Neural progenitor cell (in vitro differentiated cells): ENCODE measurements at regions not wholly inside any gene's neighbourhood (a gene's known extent, or its start where the extent isn't known, plus 50 kb on each side); places are given as distances from the start of the nearest gene placed in this dataset.
A peak's percentile ranks its signal among the peaks of the same experiment; 100 is the strongest.

Experiments used
- DNase-seq: peaks from one replicate; pipeline ENCODE4 v3.0.0-alpha.2; 2016; ENCODE audit warnings: low spot score
- H2AFZ ChIP-seq: fragments of 200-600 bp; sonication (generic); replicated peaks from 2 replicates; pipeline ENCODE4 v1.6.1; 2016; ENCODE audit warnings: antibody characterized with exemption
- H3F3A ChIP-seq: fragments of 200-600 bp; sonication (generic); 2 replicates; pipeline ENCODE4 v1.6.1; 2016; ENCODE audit warnings: antibody characterized with exemption, low read depth
- H3K27ac ChIP-seq: fragments of 200-600 bp; sonication (generic); 2 replicates; pipeline ENCODE4 v1.5.1; 2016; ENCODE audit warnings: mild to moderate bottlenecking
- H3K27me3 ChIP-seq: fragments of 200-600 bp; sonication (generic); 2 replicates; pipeline ENCODE4 v1.6.1; 2016; ENCODE audit warnings: mild to moderate bottlenecking, moderate library complexity
- H3K36me3 ChIP-seq: fragments of 200-600 bp; sonication (generic); 2 replicates; pipeline ENCODE4 v1.5.1; 2016
- H3K4me1 ChIP-seq: fragments of 200-600 bp; sonication (generic); 2 replicates; pipeline ENCODE4 v1.6.1; 2016; ENCODE audit warnings: mixed run types
- H3K4me2 ChIP-seq: fragments of 200-600 bp; sonication (generic); 2 replicates; pipeline ENCODE4 v1.6.1; 2016
- H3K4me3 ChIP-seq: fragments of 200-600 bp; sonication (generic); 2 replicates; pipeline ENCODE4 v1.5.1; 2016
- H3K79me2 ChIP-seq: fragments of 200-600 bp; sonication (generic); 2 replicates; pipeline ENCODE4 v1.6.1; 2016; ENCODE audit warnings: low read depth
- H3K9ac ChIP-seq: fragments of 200-600 bp; sonication (generic); 2 replicates; pipeline ENCODE4 v1.6.1; 2016
- H3K9me3 ChIP-seq: fragments of 200-600 bp; sonication (generic); 2 replicates; pipeline ENCODE4 v1.5.1; 2016; ENCODE audit warnings: low read depth
- H4K20me1 ChIP-seq: fragments of 200-600 bp; sonication (generic); 2 replicates; pipeline ENCODE4 v1.6.1; 2016; ENCODE audit warnings: low read depth
- H3K27ac Mint-ChIP-seq: 3 replicates; pipeline ENCODE4 v1.8.0; 2021; ENCODE audit warnings: mixed read lengths
- H3K27me3 Mint-ChIP-seq: 2 replicates; pipeline ENCODE4 v1.8.0; 2022; ENCODE audit warnings: low read depth, mild to moderate bottlenecking, inconsistent platforms, moderate library complexity, mixed read lengths; ENCODE audit not compliant: insufficient read depth
- H3K36me3 Mint-ChIP-seq: 3 replicates; pipeline ENCODE4 v1.8.0; 2021; ENCODE audit warnings: mixed read lengths
- H3K4me1 Mint-ChIP-seq: 3 replicates; pipeline ENCODE4 v1.8.0; 2021; ENCODE audit warnings: mixed read lengths
- H3K4me3 Mint-ChIP-seq: 3 replicates; pipeline ENCODE4 v1.8.0; 2021; ENCODE audit warnings: mild to moderate bottlenecking, moderate library complexity, mixed read lengths
- H3K9me3 Mint-ChIP-seq: 3 replicates; pipeline ENCODE4 v1.8.0; 2020; ENCODE audit warnings: mixed read lengths
- CTCF ChIP-seq: fragments of 200-600 bp; sonication (generic); IDR thresholded peaks from 2 replicates; pipeline ENCODE4 v1.5.1; 2017; ENCODE audit warnings: antibody characterized with exemption, mild to moderate bottlenecking
- EZH2 ChIP-seq: fragments of 200-600 bp; sonication (generic); IDR thresholded peaks from 2 replicates; pipeline ENCODE4 v1.6.1; 2017; ENCODE audit warnings: antibody characterized with exemption, mild to moderate bottlenecking, moderate library complexity
- EZH2phosphoT487 ChIP-seq: fragments of 200-600 bp; sonication (generic); IDR thresholded peaks from 2 replicates; pipeline ENCODE4 v1.6.1; 2017; ENCODE audit warnings: antibody characterized with exemption

- H3K9me3 ChIP-seq: no peaks in the 10 kb centered on the region
- Mint-ChIP-seq H3K27me3 (peaks cover 2% of the 10 kb centered on the region), H3K4me1 (peaks cover 50% of the 10 kb centered on the region), H3K36me3 (peaks cover 2% of the 10 kb centered on the region), H3K4me3 (peak overlapping the region; percentile 34), H3K9me3 (peaks cover 2% of the 10 kb centered on the region), H3K27ac (peak overlapping the region; percentile 73)
- DNase-seq: no peak
- H3K4me1 ChIP-seq: peaks cover 37% of the 10 kb centered on the region
- H2AFZ ChIP-seq: no peak overlapping the region
- no peaks in the 10 kb centered on the region for H3K36me3 ChIP-seq
- no peak overlapping the region for H3K4me2 ChIP-seq
- no peaks in the 10 kb centered on the region for H4K20me1 ChIP-seq
- no peaks in the 10 kb centered on the region for H3K79me2 ChIP-seq
- H3K4me3 ChIP-seq: no peak overlapping the region
- no peak overlapping the region for H3K27ac ChIP-seq
- no peak overlapping the region for H3K9ac ChIP-seq
- H3F3A ChIP-seq: peaks cover 18% of the 10 kb centered on the region
- no peak for TF ChIP-seq CTCF
- TF ChIP-seq EZH2phosphoT487: no peak
- no peak for TF ChIP-seq EZH2
- no peaks in the 10 kb centered on the region for H3K27me3 ChIP-seq
Observed at GRCh38 chr1:81407000-81407821, 393.5 kb upstream of the ADGRL2 start.

- peaks cover 2% of the 10 kb centered on the region for H3K27me3 Mint-ChIP-seq
- Histone ChIP-seq H3K27ac (no peak overlapping the region), H3K9ac (no peak overlapping the region), H2AFZ (no peak overlapping the region), H3K27me3 (no peaks in the 10 kb centered on the region), H3K36me3 (no peaks in the 10 kb centered on the region), H3F3A (peaks cover 18% of the 10 kb centered on the region), H3K9me3 (no peaks in the 10 kb centered on the region), H3K4me2 (no peak overlapping the region), H4K20me1 (no peaks in the 10 kb centered on the region), H3K79me2 (no peaks in the 10 kb centered on the region), H3K4me1 (peaks cover 37% of the 10 kb centered on the region), H3K4me3 (no peak overlapping the region)
- H3K9me3 Mint-ChIP-seq: peaks cover 2% of the 10 kb centered on the region
- no peak for TF ChIP-seq CTCF
- peaks cover 2% of the 10 kb centered on the region for H3K36me3 Mint-ChIP-seq
- H3K4me3 Mint-ChIP-seq: peak overlapping the region; percentile 34
- peak overlapping the region; percentile 73 for H3K27ac Mint-ChIP-seq
- DNase-seq: no peak
- peaks cover 50% of the 10 kb centered on the region for H3K4me1 Mint-ChIP-seq
Observed at GRCh38 chr1:81406292-81406999, 394.3 kb upstream of the ADGRL2 start.

- no peaks in the 10 kb centered on the region for H3K36me3 ChIP-seq
- peaks cover 5% of the 10 kb centered on the region for H3K4me1 ChIP-seq
- H3K79me2 ChIP-seq: no peaks in the 10 kb centered on the region
- no peaks in the 10 kb centered on the region for H3K27me3 ChIP-seq
- Mint-ChIP-seq H3K27ac (no peak overlapping the region), H3K4me1 (no peaks in the 10 kb centered on the region), H3K9me3 (peaks cover 32% of the 10 kb centered on the region), H3K27me3 (peaks cover 2% of the 10 kb centered on the region), H3K4me3 (no peak overlapping the region), H3K36me3 (peaks cover 20% of the 10 kb centered on the region)
- no peaks in the 10 kb centered on the region for H4K20me1 ChIP-seq
- H3K9me3 ChIP-seq: no peaks in the 10 kb centered on the region
- DNase-seq: no peak
- H3K4me2 ChIP-seq: no peak overlapping the region
- no peak overlapping the region for H2AFZ ChIP-seq
- no peaks in the 10 kb centered on the region for H3F3A ChIP-seq
- no peak overlapping the region for H3K4me3 ChIP-seq
- no peak overlapping the region for H3K9ac ChIP-seq
- TF ChIP-seq CTCF (no peak), EZH2 (no peak), EZH2phosphoT487 (no peak)
- no peak overlapping the region for H3K27ac ChIP-seq
Observed at GRCh38 chr1:81398041-81398440, 402.7 kb upstream of the ADGRL2 start.
